ENCODE measurements at regions not wholly inside any gene's neighbourhood (a gene's known extent, or its start where the extent isn't known, plus 50 kb on each side); places are given as distances from the start of the nearest gene placed in this dataset.

GRCh38 chr4:43968011-43968410 is 480.6 kb downstream of the KCTD8 start:
- 97 to 100% methylated on average over 7 to 9 of the region's 9 CpGs for WGBS, 2 experiments (ENCODE audit: insufficient coverage in 1 of 2, insufficient read length in 1 of 2)
- no peaks in the 10 kb centered on the region for H3K4me1 ChIP-seq (ENCODE audit: control insufficient read depth, insufficient read depth, low read length)
- H3K27me3 Mint-ChIP-seq (ENCODE audit: insufficient read depth) = no peaks in the 10 kb centered on the region
- H3K4me1 Mint-ChIP-seq = no peaks in the 10 kb centered on the region
- H3K9me3 Mint-ChIP-seq = no peaks in the 10 kb centered on the region
- no peak overlapping the region for H3K9ac ChIP-seq (ENCODE audit: extremely low read depth, low read length, poor library complexity, severe bottlenecking)
- no peak overlapping the region for H3K27ac Mint-ChIP-seq
- H3K36me3 Mint-ChIP-seq (ENCODE audit: low read depth) = no peaks in the 10 kb centered on the region
- H3K9me3 ChIP-seq (ENCODE audit: control insufficient read depth, low read length) = no peaks in the 10 kb centered on the region
- H3K4me3 Mint-ChIP-seq = no peak overlapping the region
- no peaks in the 10 kb centered on the region for H3K27me3 ChIP-seq (ENCODE audit: control insufficient read depth, insufficient read depth, low read length, poor library complexity, severe bottlenecking)
- H3K4me3 ChIP-seq (ENCODE audit: low read length) = no peak overlapping the region
- no peak for TF ChIP-seq CTCF (conservative IDR thresholded peaks at IDR 0.05)
- no peak for DNase-seq
- H3K27ac ChIP-seq (ENCODE audit: low read depth, low read length) = no peak overlapping the region
- no peaks in the 10 kb centered on the region for H3K36me3 ChIP-seq (ENCODE audit: control insufficient read depth, insufficient read depth, low read length)

GRCh38 chr4:43983610-43984009 is 465.0 kb downstream of the KCTD8 start:
- Mint-ChIP-seq H3K9me3 (no peaks in the 10 kb centered on the region), H3K4me3 (no peak overlapping the region), H3K4me1 (no peaks in the 10 kb centered on the region), H3K27ac (no peak overlapping the region), H3K27me3 (ENCODE audit: insufficient read depth) (no peaks in the 10 kb centered on the region), H3K36me3 (ENCODE audit: low read depth) (no peaks in the 10 kb centered on the region)
- H3K4me1 ChIP-seq (ENCODE audit: control insufficient read depth, insufficient read depth, low read length) = no peaks in the 10 kb centered on the region
- no peaks in the 10 kb centered on the region for H3K9me3 ChIP-seq (ENCODE audit: control insufficient read depth, low read length)
- no peak overlapping the region for H3K9ac ChIP-seq (ENCODE audit: extremely low read depth, low read length, poor library complexity, severe bottlenecking)
- WGBS, 2 experiments (ENCODE audit: insufficient coverage in 1 of 2, insufficient read length in 1 of 2) = 95 to 100% methylated on average over 1 of the region's 1 CpG
- no peak overlapping the region for H3K4me3 ChIP-seq (ENCODE audit: low read length)
- no peak overlapping the region for H3K27ac ChIP-seq (ENCODE audit: low read depth, low read length)
- TF ChIP-seq CTCF (conservative IDR thresholded peaks at IDR 0.05) = no peak
- no peaks in the 10 kb centered on the region for H3K27me3 ChIP-seq (ENCODE audit: control insufficient read depth, insufficient read depth, low read length, poor library complexity, severe bottlenecking)
- no peaks in the 10 kb centered on the region for H3K36me3 ChIP-seq (ENCODE audit: control insufficient read depth, insufficient read depth, low read length)
- no peak for DNase-seq

- DNase-seq = no peak
- Mint-ChIP-seq H3K9me3 (no peaks in the 10 kb centered on the region), H3K4me1 (peaks cover 3% of the 10 kb centered on the region), H3K4me3 (no peak overlapping the region), H3K27me3 (ENCODE audit: insufficient read depth) (no peaks in the 10 kb centered on the region), H3K36me3 (ENCODE audit: low read depth) (no peaks in the 10 kb centered on the region), H3K27ac (no peak overlapping the region)
- 90 to 93% methylated on average over 8 to 9 of the region's 9 CpGs for WGBS, 2 experiments (ENCODE audit: insufficient coverage in 1 of 2, insufficient read length in 1 of 2)
- Histone ChIP-seq H3K36me3 (ENCODE audit: control insufficient read depth, insufficient read depth, low read length) (no peaks in the 10 kb centered on the region), H3K27me3 (ENCODE audit: control insufficient read depth, insufficient read depth, low read length, poor library complexity, severe bottlenecking) (no peaks in the 10 kb centered on the region), H3K4me1 (ENCODE audit: control insufficient read depth, insufficient read depth, low read length) (no peaks in the 10 kb centered on the region), H3K27ac (ENCODE audit: low read depth, low read length) (no peak overlapping the region), H3K9me3 (ENCODE audit: control insufficient read depth, low read length) (no peaks in the 10 kb centered on the region), H3K4me3 (ENCODE audit: low read length) (no peak overlapping the region), H3K9ac (ENCODE audit: extremely low read depth, low read length, poor library complexity, severe bottlenecking) (no peak overlapping the region)
- no peak for TF ChIP-seq CTCF (conservative IDR thresholded peaks at IDR 0.05)
Measured at GRCh38 chr4:43987331-43987944, 461.2 kb downstream of the KCTD8 start.

Data from endodermal cell (in vitro differentiated cells).